ENCODE measurements at regions not wholly inside any gene's neighbourhood (a gene's known extent, or its start where the extent isn't known, plus 50 kb on each side); places are given as distances from the start of the nearest gene placed in this dataset.

GRCh38 chr12:77237896-77238295 lies 172.5 kb upstream of the E2F7 start:
- FAIRE-seq: no peak
- no peaks in the 10 kb centered on the region for H3K4me1 ChIP-seq (replicated peaks in 1 of 2; ENCODE audit: control insufficient read depth in 2 of 2, insufficient read depth in 2 of 2, low read length in 2 of 2)
- no peaks in the 10 kb centered on the region for H3K79me2 ChIP-seq (ENCODE audit: control insufficient read depth, insufficient read depth, low read length)
- no peak overlapping the region for H3K27ac ChIP-seq (ENCODE audit: extremely low read depth, low read depth, low read length)
- ATAC-seq: no peak
- in situ Hi-C loops (cut with MboI) (no loop called here), intact Hi-C loops (cut with micrococcal nuclease) (no loop called here)
- H3K36me3 ChIP-seq (ENCODE audit: control insufficient read depth, insufficient read depth, low read length): no peaks in the 10 kb centered on the region
- H3K27me3 ChIP-seq (ENCODE audit: control insufficient read depth in 2 of 2, insufficient read depth in 2 of 2, low read length in 2 of 2): no peaks in the 10 kb centered on the region
- WGBS (ENCODE audit: insufficient coverage, low coverage, missing lambda C conversion rate): 13% methylated on average over 1 of the region's 1 CpG
- POLR2A ChIA-PET: no interaction called here
- CTCF ChIA-PET (ENCODE audit: low intra/inter-chr PET ratio): no interaction called here
- H4K20me1 ChIP-seq (replicated peaks; ENCODE audit: control insufficient read depth, insufficient read depth, low read length): no peaks in the 10 kb centered on the region
- H3K4me3 ChIP-seq: no peak overlapping the region
- no peak overlapping the region for H3K4me2 ChIP-seq (ENCODE audit: insufficient read depth, low read length)
- H2AFZ ChIP-seq (ENCODE audit: low read depth, low read length): no peak overlapping the region
- no peak overlapping the region for H3K9ac ChIP-seq (ENCODE audit: insufficient read depth in 1 of 2, low read depth in 2 of 2, low read length in 2 of 2)
- no peak for DNase-seq (ENCODE audit: extremely low read depth in 1 of 4, low spot score in 3 of 4)
- no TSS peak for BruUV-seq (replicated peaks)
- no peaks in the 10 kb centered on the region for H3K9me1 ChIP-seq (ENCODE audit: control insufficient read depth, insufficient read depth, low read length)
- H3K9me3 ChIP-seq (replicated peaks; ENCODE audit: control insufficient read depth, insufficient read depth, low read depth, low read length): no peaks in the 10 kb centered on the region
- TF ChIP-seq SMARCA4 (IDR thresholded peaks at IDR 0.05): no peak
- TF ChIP-seq NFATC3 (IDR thresholded peaks at IDR 0.05): no peak
- no peak for TF ChIP-seq DMBX1 (CRISPR knock-in tag; IDR thresholded peaks at IDR 0.05; ENCODE audit: borderline replicate concordance)
- no peak for TF ChIP-seq HBP1 (CRISPR knock-in tag; IDR thresholded peaks at IDR 0.05)
- TF ChIP-seq, protein P1, sequence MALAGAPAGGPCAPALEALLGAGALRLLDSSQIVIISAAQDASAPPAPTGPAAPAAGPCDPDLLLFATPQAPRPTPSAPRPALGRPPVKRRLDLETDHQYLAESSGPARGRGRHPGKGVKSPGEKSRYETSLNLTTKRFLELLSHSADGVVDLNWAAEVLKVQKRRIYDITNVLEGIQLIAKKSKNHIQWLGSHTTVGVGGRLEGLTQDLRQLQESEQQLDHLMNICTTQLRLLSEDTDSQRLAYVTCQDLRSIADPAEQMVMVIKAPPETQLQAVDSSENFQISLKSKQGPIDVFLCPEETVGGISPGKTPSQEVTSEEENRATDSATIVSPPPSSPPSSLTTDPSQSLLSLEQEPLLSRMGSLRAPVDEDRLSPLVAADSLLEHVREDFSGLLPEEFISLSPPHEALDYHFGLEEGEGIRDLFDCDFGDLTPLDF (CRISPR knock-in tag; IDR thresholded peaks at IDR 0.05): no peak
- no peak for TF ChIP-seq PHF21A (IDR thresholded peaks at IDR 0.05; ENCODE audit: borderline replicate concordance, low read depth)
- TF ChIP-seq KHSRP (IDR thresholded peaks at IDR 0.05): no peak
- TF ChIP-seq ZNF217 (CRISPR knock-in tag; IDR thresholded peaks at IDR 0.05): no peak
- no peak for TF ChIP-seq ZNF134 (CRISPR knock-in tag; conservative IDR thresholded peaks at IDR 0.05)
- TF ChIP-seq TFAM (CRISPR knock-in tag; conservative IDR thresholded peaks at IDR 0.05): no peak
- no peak for TF ChIP-seq RBM14 (IDR thresholded peaks at IDR 0.05; ENCODE audit: borderline replicate concordance, insufficient read depth, low read depth, low read length)
- TF ChIP-seq TSC22D4 (tag; IDR thresholded peaks at IDR 0.05): no peak
- TF ChIP-seq ZNF79 (CRISPR knock-in tag; IDR thresholded peaks at IDR 0.05; ENCODE audit: low read depth): no peak
- no peak for TF ChIP-seq TARDBP (IDR thresholded peaks at IDR 0.05)
- TF ChIP-seq, protein P2, sequence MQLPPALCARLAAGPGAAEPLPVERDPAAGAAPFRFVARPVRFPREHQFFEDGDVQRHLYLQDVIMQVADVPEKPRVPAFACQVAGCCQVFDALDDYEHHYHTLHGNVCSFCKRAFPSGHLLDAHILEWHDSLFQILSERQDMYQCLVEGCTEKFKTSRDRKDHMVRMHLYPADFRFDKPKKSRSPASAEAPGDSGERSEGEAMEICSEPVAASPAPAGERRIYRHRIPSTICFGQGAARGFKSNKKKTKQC (CRISPR knock-in tag; IDR thresholded peaks at IDR 0.05): no peak
- TF ChIP-seq TAF7 (tag; IDR thresholded peaks at IDR 0.05): no peak
- TF ChIP-seq ATF1 (CRISPR knock-in tag; IDR thresholded peaks at IDR 0.05): no peak
- TF ChIP-seq ATF1 (tag; IDR thresholded peaks at IDR 0.05): no peak
- no peak for TF ChIP-seq MBD1 (CRISPR knock-in tag; IDR thresholded peaks at IDR 0.05)
